Ishikawa (cell line): ENCODE measurements at regions not wholly inside any gene's neighbourhood (a gene's known extent, or its start where the extent isn't known, plus 50 kb on each side); places are given as distances from the start of the nearest gene placed in this dataset.

ENCODE experiments used
- CEBPB ChIP-seq: IDR thresholded peaks from 2 replicates; pipeline ENCODE4 v1.6.1; 2012
- CREB1 ChIP-seq: IDR thresholded peaks from 2 replicates; pipeline ENCODE4 v1.6.1; 2012; ENCODE audit warnings: low read depth
- EP300 ChIP-seq: IDR thresholded peaks from 2 replicates; pipeline ENCODE4 v1.6.1; 2012; ENCODE audit warnings: borderline replicate concordance
- RAD21 ChIP-seq: IDR thresholded peaks from 2 replicates; pipeline ENCODE4 v1.6.1; 2012; ENCODE audit warnings: low read depth
- TEAD4 ChIP-seq: IDR thresholded peaks from 2 replicates; pipeline ENCODE4 v1.6.1; 2012
- TF ChIP-seq, protein P1 (sequence below): IDR thresholded peaks from 2 replicates; pipeline ENCODE4 v1.6.1; 2012; ENCODE audit warnings: low read depth, mild to moderate bottlenecking
- TF ChIP-seq, protein P2 (sequence below): IDR thresholded peaks from 2 replicates; pipeline ENCODE4 v1.6.1; 2012

DNA sequence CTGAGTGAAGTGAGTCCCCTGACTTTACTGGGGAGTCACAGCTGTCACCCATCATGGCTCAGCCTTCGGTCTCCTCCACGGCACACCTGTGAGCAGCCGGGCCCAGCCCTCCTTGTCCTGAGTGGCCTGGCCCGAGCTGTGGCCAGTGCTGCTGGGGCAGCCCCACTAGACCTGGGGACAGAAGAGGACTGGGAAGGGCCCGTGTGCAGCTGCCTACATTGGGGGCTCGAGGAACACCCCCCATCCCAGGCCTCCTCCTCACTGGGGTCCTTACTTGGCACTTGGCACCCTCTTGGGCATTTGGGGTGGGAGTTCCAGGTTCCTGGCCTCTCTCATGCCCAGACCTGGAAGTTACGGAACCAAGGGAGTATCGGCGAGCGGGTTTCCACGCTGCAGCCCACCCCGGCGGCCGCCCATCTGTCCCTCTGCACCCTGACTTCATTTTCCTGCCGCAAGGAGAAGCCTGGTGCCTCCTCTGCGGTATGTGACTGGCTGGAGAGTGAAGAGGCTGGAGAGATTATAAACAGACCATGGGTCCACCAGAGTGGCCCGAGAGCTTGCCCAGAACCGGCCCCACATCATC lies 179.7 kb downstream of the KIF26A start:
- TF ChIP-seq, protein P1, sequence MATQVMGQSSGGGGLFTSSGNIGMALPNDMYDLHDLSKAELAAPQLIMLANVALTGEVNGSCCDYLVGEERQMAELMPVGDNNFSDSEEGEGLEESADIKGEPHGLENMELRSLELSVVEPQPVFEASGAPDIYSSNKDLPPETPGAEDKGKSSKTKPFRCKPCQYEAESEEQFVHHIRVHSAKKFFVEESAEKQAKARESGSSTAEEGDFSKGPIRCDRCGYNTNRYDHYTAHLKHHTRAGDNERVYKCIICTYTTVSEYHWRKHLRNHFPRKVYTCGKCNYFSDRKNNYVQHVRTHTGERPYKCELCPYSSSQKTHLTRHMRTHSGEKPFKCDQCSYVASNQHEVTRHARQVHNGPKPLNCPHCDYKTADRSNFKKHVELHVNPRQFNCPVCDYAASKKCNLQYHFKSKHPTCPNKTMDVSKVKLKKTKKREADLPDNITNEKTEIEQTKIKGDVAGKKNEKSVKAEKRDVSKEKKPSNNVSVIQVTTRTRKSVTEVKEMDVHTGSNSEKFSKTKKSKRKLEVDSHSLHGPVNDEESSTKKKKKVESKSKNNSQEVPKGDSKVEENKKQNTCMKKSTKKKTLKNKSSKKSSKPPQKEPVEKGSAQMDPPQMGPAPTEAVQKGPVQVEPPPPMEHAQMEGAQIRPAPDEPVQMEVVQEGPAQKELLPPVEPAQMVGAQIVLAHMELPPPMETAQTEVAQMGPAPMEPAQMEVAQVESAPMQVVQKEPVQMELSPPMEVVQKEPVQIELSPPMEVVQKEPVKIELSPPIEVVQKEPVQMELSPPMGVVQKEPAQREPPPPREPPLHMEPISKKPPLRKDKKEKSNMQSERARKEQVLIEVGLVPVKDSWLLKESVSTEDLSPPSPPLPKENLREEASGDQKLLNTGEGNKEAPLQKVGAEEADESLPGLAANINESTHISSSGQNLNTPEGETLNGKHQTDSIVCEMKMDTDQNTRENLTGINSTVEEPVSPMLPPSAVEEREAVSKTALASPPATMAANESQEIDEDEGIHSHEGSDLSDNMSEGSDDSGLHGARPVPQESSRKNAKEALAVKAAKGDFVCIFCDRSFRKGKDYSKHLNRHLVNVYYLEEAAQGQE, result no peak
- TF ChIP-seq TEAD4 (no peak), EP300 (no peak), CREB1 (no peak), RAD21 (no peak), CEBPB (no peak)
- TF ChIP-seq, protein P2, sequence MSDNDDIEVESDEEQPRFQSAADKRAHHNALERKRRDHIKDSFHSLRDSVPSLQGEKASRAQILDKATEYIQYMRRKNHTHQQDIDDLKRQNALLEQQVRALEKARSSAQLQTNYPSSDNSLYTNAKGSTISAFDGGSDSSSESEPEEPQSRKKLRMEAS, result no peak
